ENCODE measurements at regions not wholly inside any gene's neighbourhood (a gene's known extent, or its start where the extent isn't known, plus 50 kb on each side); places are given as distances from the start of the nearest gene placed in this dataset.

DNA sequence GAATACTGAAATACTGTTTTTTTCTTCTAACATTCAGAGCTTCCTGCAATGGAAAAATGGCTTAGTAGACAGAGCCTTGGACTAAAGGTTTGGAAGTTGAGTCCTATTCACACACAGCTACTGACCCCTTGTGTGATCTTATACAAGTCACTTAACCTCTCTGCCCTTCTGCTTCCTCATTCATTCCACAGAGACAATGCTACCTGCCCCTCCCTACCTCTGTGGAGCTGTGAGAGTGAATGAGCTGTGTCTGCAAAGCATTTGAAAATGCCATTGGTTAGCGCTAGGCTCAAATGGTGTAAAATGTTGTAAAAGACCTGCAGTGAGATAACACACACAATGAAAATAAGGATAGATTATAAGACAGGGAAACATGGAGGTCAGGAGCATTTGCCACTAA lies 214.4 kb downstream of the BARHL2 start:
- 0% methylated on average over 1 of the region's 1 CpG for WGBS (ENCODE audit: insufficient coverage, low lambda C conversion rate)
- peak; percentile 37 to 51 for DNase-seq
- Histone ChIP-seq H3K36me3 (ENCODE audit: control insufficient read depth, insufficient read depth, low read length) (no peaks in the 10 kb centered on the region), H3K27ac (ENCODE audit: low read length) (no peak overlapping the region), H3K9me3 (ENCODE audit: control insufficient read depth, low read depth, low read length) (peaks cover 3% of the 10 kb centered on the region), H3K4me3 (ENCODE audit: low read length) (no peak overlapping the region), H3K27me3 (ENCODE audit: control insufficient read depth, insufficient read depth, low read length) (no peaks in the 10 kb centered on the region), H3K4me1 (ENCODE audit: control insufficient read depth, insufficient read depth, low read length) (peaks cover 3% of the 10 kb centered on the region)

DNA sequence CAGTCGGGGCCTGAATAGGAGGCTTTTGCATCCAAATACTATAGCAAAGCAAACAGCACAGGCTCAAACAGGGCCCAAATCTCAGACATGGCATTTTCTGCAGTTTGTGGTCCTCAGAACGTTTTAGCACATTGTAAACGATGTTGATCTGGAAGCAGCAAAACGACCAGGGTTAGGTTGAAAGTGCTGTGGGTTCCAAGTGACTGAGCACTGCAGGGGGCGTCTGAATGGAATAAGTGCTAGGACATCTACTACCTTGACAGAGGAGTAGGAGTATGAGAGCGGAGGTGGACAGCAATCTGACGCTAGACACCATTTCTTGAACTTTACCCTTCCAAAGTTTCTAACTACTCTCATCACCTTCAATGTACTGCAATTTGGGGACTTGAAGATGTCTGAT lies 214.9 kb downstream of the BARHL2 start:
- no CpG with 5 or more reads among the region's 7 CpGs for WGBS (ENCODE audit: insufficient coverage, low lambda C conversion rate)

DNA sequence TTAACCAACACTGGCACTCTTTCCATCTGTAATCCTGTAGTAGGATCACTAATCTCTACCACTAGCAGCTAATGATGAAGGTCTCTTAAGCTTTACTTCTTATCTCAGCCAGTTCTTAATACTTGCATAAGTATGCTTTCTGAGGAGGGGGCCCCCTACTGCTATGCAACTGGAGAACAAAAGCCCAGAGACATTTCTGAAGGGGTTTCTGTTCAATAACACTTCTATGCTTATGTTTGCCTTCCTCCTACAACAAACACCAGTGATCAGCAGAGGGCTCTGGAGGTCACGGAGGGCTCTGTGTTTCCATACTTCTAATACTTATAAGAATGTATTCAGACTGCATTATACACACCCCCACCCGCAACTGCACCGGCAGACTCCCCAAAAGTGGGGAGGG lies 215.8 kb downstream of the BARHL2 start:
- Histone ChIP-seq H3K9me3 (ENCODE audit: control insufficient read depth, low read depth, low read length) (peaks cover 3% of the 10 kb centered on the region), H3K27ac (ENCODE audit: low read length) (no peak overlapping the region), H3K4me1 (ENCODE audit: control insufficient read depth, insufficient read depth, low read length) (peaks cover 3% of the 10 kb centered on the region), H3K4me3 (ENCODE audit: low read length) (no peak overlapping the region), H3K36me3 (ENCODE audit: control insufficient read depth, insufficient read depth, low read length) (no peaks in the 10 kb centered on the region), H3K27me3 (ENCODE audit: control insufficient read depth, insufficient read depth, low read length) (no peaks in the 10 kb centered on the region)
- no peak for DNase-seq
- no CpG with 5 or more reads among the region's 3 CpGs for WGBS (ENCODE audit: insufficient coverage, low lambda C conversion rate)

More for the DNA sequence above, 214.9 kb downstream of the BARHL2 start:
- H3K36me3 ChIP-seq (ENCODE audit: control insufficient read depth, insufficient read depth, low read length) = no peaks in the 10 kb centered on the region
- H3K4me3 ChIP-seq (ENCODE audit: low read length) = no peak overlapping the region
- peaks cover 3% of the 10 kb centered on the region for H3K4me1 ChIP-seq (ENCODE audit: control insufficient read depth, insufficient read depth, low read length)
- H3K27me3 ChIP-seq (ENCODE audit: control insufficient read depth, insufficient read depth, low read length) = no peaks in the 10 kb centered on the region
- H3K27ac ChIP-seq (ENCODE audit: low read length) = no peak overlapping the region
- peaks cover 3% of the 10 kb centered on the region for H3K9me3 ChIP-seq (ENCODE audit: control insufficient read depth, low read depth, low read length)
- no peak for DNase-seq

DNA sequence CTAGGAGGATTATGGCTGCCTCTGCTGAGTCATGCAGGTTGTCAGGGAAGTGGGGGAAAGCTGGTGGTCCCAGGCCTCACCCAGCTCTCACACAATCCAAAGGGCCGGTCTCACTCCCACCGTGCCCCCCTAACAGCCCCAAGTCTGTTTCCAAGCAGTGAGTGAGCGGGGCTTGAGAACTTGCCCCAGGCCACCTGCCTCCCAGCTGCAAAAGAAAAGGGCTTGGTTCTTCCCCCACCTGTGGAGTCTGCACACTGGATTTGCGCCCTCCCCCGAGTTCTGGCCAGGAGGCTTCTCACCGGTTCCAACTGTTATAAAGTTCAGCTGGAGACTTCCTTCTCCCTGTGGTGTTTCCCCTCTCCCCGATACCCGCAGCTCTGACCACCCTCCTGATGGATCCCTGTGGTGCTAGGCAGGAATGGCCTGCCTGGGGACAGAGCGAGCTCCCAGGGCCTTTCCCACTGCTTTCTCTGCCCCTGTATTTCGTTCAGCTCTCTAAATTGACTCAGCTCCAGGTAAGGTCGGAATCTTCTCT lies 222.3 kb downstream of the BARHL2 start:
- H3K27ac ChIP-seq (ENCODE audit: low read length) = no peak overlapping the region
- no peaks in the 10 kb centered on the region for H3K27me3 ChIP-seq (ENCODE audit: control insufficient read depth, insufficient read depth, low read length)
- no peak overlapping the region for H3K4me3 ChIP-seq (ENCODE audit: low read length)
- no peaks in the 10 kb centered on the region for H3K4me1 ChIP-seq (ENCODE audit: control insufficient read depth, insufficient read depth, low read length)
- H3K36me3 ChIP-seq (ENCODE audit: control insufficient read depth, insufficient read depth, low read length) = no peaks in the 10 kb centered on the region
- DNase-seq = no peak
- H3K9me3 ChIP-seq (ENCODE audit: control insufficient read depth, low read depth, low read length) = no peaks in the 10 kb centered on the region
- WGBS (ENCODE audit: insufficient coverage, low lambda C conversion rate) = no CpG with 5 or more reads among the region's 11 CpGs

DNA sequence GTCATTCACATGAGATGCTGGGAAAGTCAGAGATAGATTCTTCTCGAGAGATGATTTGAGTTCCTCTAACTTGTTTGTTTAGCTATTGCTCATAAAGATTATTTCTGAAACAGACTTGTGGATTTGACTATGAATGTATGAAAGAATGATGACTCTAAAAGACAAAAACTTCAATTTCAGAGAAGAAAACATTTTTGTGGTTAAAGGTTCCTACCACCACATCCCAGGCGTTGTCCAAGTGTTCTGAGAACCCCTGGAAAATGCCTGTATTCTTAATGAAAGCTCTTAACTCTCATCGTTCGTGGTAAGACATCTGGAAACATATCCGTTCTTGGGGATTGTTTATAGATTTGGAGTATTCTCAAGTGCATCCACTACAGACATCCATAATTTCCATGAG lies 228.7 kb downstream of the BARHL2 start:
- H3K4me1 ChIP-seq (ENCODE audit: control insufficient read depth, insufficient read depth, low read length) = no peaks in the 10 kb centered on the region

DNA sequence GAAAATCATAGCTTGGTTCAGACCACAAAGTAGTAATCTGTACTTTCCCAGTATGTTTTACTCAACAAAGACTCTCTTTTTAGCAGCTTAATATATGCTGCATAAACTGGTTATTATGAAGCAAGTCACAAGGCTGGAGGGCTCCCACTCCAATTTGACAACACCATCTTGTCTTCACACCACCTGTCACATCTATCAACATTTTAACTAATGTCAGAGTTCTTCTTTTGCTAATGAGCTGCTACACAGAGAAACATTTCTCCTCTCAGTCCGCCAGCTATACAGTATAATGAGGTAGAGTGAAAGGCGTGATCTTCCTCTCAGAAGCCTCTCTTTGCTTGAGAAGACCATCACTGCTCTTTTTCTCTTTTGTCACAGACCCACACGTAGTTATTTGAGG lies 230.1 kb downstream of the BARHL2 start:
- H3K36me3 ChIP-seq (ENCODE audit: control insufficient read depth, insufficient read depth, low read length) = no peaks in the 10 kb centered on the region
- no peaks in the 10 kb centered on the region for H3K4me1 ChIP-seq (ENCODE audit: control insufficient read depth, insufficient read depth, low read length)
- H3K9me3 ChIP-seq (ENCODE audit: control insufficient read depth, low read depth, low read length) = no peaks in the 10 kb centered on the region
- WGBS (ENCODE audit: insufficient coverage, low lambda C conversion rate) = 67% methylated on average over 1 of the region's 3 CpGs
- no peak overlapping the region for H3K27ac ChIP-seq (ENCODE audit: low read length)
- DNase-seq = no peak
- H3K4me3 ChIP-seq (ENCODE audit: low read length) = no peak overlapping the region
- H3K27me3 ChIP-seq (ENCODE audit: control insufficient read depth, insufficient read depth, low read length) = no peaks in the 10 kb centered on the region

More for the DNA sequence above, 228.7 kb downstream of the BARHL2 start:
- DNase-seq = no peak
- Histone ChIP-seq H3K4me3 (ENCODE audit: low read length) (no peak overlapping the region), H3K27ac (ENCODE audit: low read length) (no peak overlapping the region), H3K36me3 (ENCODE audit: control insufficient read depth, insufficient read depth, low read length) (no peaks in the 10 kb centered on the region), H3K27me3 (ENCODE audit: control insufficient read depth, insufficient read depth, low read length) (no peaks in the 10 kb centered on the region), H3K9me3 (ENCODE audit: control insufficient read depth, low read depth, low read length) (no peaks in the 10 kb centered on the region)
- no CpG with 5 or more reads among the region's 5 CpGs for WGBS (ENCODE audit: insufficient coverage, low lambda C conversion rate)

DNA sequence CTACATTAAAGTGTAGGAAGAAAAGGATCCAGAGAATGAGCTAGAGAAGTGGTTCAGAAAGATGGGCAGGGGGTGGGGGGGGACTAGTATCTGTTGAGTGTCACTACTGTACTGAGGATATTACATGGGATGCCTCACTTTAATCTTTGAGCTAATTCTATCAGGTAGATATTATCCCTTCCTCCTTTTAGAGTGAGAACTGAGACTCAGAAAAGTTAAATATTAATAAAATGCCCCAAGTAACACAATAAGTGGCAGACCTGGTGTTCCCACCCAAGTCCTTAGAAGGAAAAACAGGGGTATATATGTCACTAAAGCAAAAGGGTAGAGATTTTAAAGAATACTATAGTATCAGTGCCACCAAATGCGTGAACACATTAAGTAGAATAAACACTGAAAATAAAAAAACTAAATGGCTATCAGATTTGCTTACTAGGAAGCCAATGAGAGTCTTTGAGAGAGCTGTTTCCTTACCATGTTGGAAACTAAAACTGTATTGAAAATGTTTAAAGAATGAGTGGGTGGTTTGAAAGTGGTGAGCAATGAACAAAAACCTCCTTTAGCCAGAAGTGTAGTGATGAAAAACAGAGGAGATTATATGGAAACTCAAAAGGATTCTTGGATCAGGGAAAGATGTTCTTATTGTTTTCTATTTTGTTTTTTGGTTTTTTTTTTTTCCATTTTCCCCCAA lies 230.8 kb downstream of the BARHL2 start:
- no peaks in the 10 kb centered on the region for H3K36me3 ChIP-seq (ENCODE audit: control insufficient read depth, insufficient read depth, low read length)
- no peaks in the 10 kb centered on the region for H3K9me3 ChIP-seq (ENCODE audit: control insufficient read depth, low read depth, low read length)
- H3K4me3 ChIP-seq (ENCODE audit: low read length) = no peak overlapping the region
- H3K4me1 ChIP-seq (ENCODE audit: control insufficient read depth, insufficient read depth, low read length) = no peaks in the 10 kb centered on the region
- H3K27me3 ChIP-seq (ENCODE audit: control insufficient read depth, insufficient read depth, low read length) = no peaks in the 10 kb centered on the region
- no peak for DNase-seq
- no peak overlapping the region for H3K27ac ChIP-seq (ENCODE audit: low read length)
- WGBS (ENCODE audit: insufficient coverage, low lambda C conversion rate) = 100% methylated on average over 1 of the region's 1 CpG

DNA sequence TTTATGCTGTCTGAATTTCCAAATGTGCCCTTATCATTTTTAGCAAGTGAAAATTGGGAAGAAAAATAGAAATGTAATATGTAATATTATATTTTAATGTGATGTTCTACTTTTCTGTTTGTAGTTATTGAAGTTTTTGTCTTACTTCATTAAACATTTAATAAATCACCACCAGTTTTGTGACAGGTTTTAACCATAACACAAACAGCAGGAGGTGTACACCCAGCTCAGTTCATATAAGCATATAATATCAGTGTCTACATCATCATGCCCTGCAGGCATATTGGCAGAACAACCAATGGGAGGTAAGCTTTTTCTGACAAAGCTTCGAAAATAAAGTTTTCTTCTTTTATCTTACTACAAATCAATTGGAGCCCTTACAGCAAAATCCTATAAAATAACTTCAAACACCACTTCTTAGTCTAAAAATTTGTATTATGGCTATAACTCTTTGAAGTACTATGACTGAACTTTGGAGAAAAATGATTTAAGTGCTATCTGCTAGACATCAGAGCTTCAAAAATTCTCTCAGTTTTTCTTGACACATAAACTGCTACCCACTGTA lies 236.7 kb downstream of the BARHL2 start:
- Histone ChIP-seq H3K27me3 (ENCODE audit: control insufficient read depth, insufficient read depth, low read length) (no peaks in the 10 kb centered on the region), H3K36me3 (ENCODE audit: control insufficient read depth, insufficient read depth, low read length) (no peaks in the 10 kb centered on the region), H3K4me3 (ENCODE audit: low read length) (no peak overlapping the region), H3K9me3 (ENCODE audit: control insufficient read depth, low read depth, low read length) (no peaks in the 10 kb centered on the region), H3K4me1 (ENCODE audit: control insufficient read depth, insufficient read depth, low read length) (no peaks in the 10 kb centered on the region), H3K27ac (ENCODE audit: low read length) (no peak overlapping the region)
- no peak for DNase-seq
- no CpG with 5 or more reads among the region's 1 CpG for WGBS (ENCODE audit: insufficient coverage, low lambda C conversion rate)

DNA sequence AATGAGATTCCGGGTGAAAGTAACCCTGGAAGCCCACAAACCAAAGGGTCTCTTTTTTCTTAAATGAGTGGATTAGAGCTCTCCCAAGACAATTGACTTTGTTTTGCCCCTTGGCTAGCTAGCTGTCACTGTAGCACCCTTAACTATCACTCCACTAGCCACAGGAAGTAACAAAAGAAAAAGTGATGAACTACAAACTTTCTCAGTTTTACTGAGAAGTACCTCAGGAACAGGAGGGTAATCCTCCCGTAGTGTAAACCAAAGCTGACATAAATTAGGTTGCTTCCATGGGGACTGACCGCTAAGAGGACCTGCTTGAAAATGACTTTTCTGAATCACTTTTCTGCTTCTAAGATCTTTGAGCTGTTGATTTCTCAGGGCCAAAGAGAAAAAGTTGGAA lies 240.1 kb downstream of the BARHL2 start:
- Histone ChIP-seq H3K36me3 (ENCODE audit: control insufficient read depth, insufficient read depth, low read length) (no peaks in the 10 kb centered on the region), H3K4me3 (ENCODE audit: low read length) (no peak overlapping the region), H3K27ac (ENCODE audit: low read length) (no peak overlapping the region), H3K9me3 (ENCODE audit: control insufficient read depth, low read depth, low read length) (no peaks in the 10 kb centered on the region), H3K4me1 (ENCODE audit: control insufficient read depth, insufficient read depth, low read length) (no peaks in the 10 kb centered on the region), H3K27me3 (ENCODE audit: control insufficient read depth, insufficient read depth, low read length) (no peaks in the 10 kb centered on the region)
- 60% methylated on average over 1 of the region's 3 CpGs for WGBS (ENCODE audit: insufficient coverage, low lambda C conversion rate)
- no peak for DNase-seq

DNA sequence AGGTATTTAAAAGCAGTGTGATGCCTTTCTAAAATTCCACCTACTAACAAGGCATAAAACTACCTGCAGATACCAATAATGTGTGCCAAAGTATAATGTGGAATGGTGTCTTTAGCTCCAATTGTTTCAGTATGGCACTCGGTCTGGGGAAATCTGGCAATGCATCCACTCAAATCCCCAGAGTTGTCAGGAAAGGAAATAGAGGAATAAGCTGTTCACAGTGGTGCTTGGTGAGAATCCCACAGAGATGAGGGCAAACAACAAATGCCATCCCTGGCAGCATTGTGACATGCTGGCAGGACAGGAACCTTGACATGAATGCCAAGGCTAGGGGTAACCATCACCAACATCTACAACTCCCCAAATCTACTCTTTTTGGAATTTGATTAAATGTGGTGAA lies 240.7 kb downstream of the BARHL2 start:
- no peak overlapping the region for H3K4me3 ChIP-seq (ENCODE audit: low read length)
- H3K27ac ChIP-seq (ENCODE audit: low read length) = no peak overlapping the region
- no peaks in the 10 kb centered on the region for H3K27me3 ChIP-seq (ENCODE audit: control insufficient read depth, insufficient read depth, low read length)
- no peaks in the 10 kb centered on the region for H3K9me3 ChIP-seq (ENCODE audit: control insufficient read depth, low read depth, low read length)
- no peak for DNase-seq
- WGBS (ENCODE audit: insufficient coverage, low lambda C conversion rate) = no CpG with 5 or more reads among the region's 1 CpG
- H3K4me1 ChIP-seq (ENCODE audit: control insufficient read depth, insufficient read depth, low read length) = no peaks in the 10 kb centered on the region
- no peaks in the 10 kb centered on the region for H3K36me3 ChIP-seq (ENCODE audit: control insufficient read depth, insufficient read depth, low read length)

DNA sequence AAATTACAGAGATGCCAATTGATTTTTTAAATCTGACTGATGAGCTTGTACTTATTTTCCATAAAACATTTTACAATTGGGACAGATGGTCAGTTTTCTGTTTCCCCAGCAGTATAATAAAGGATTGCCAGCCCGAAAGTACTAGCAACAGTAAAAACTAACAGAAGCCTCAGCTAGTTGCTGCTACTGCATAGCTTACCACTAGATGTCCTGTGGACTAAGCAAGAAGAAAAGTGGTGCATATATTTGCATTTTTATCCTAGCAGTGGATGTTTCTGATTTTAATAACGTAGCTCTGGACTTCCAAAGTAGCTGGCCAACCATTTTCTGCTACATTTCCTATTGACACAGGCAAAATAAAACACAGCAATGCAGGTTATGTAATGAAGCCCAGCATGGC lies 241.5 kb downstream of the BARHL2 start:
- Histone ChIP-seq H3K27me3 (ENCODE audit: control insufficient read depth, insufficient read depth, low read length) (no peaks in the 10 kb centered on the region), H3K27ac (ENCODE audit: low read length) (no peak overlapping the region), H3K4me3 (ENCODE audit: low read length) (no peak overlapping the region), H3K9me3 (ENCODE audit: control insufficient read depth, low read depth, low read length) (no peaks in the 10 kb centered on the region), H3K4me1 (ENCODE audit: control insufficient read depth, insufficient read depth, low read length) (no peaks in the 10 kb centered on the region), H3K36me3 (ENCODE audit: control insufficient read depth, insufficient read depth, low read length) (no peaks in the 10 kb centered on the region)
- peak; percentile 4 for DNase-seq
- WGBS (ENCODE audit: insufficient coverage, low lambda C conversion rate) = no CpG with 5 or more reads among the region's 2 CpGs
